Endothelial cell (in vitro differentiated cells): ENCODE measurements at regions not wholly inside any gene's neighbourhood (a gene's known extent, or its start where the extent isn't known, plus 50 kb on each side); places are given as distances from the start of the nearest gene placed in this dataset.

Experiments
- DNase-seq: peaks from one replicate; pipeline ENCODE4 v3.0.0; 2021; ENCODE audit warnings: low spot score
- H3K27ac Mint-ChIP-seq: one replicate; pipeline ENCODE4 v1.8.0; 2021; ENCODE audit warnings: mixed read lengths, inconsistent platforms; ENCODE audit not compliant: unreplicated experiment
- H3K27me3 Mint-ChIP-seq: one replicate; pipeline ENCODE4 v1.8.0; 2021; ENCODE audit warnings: mild to moderate bottlenecking, moderate library complexity, mixed read lengths, inconsistent platforms; ENCODE audit not compliant: unreplicated experiment
- H3K36me3 Mint-ChIP-seq: one replicate; pipeline ENCODE4 v1.8.0; 2021; ENCODE audit warnings: mild to moderate bottlenecking, low read depth, mixed read lengths, inconsistent platforms; ENCODE audit not compliant: unreplicated experiment
- H3K4me1 Mint-ChIP-seq: one replicate; pipeline ENCODE4 v1.8.0; 2021; ENCODE audit warnings: mild to moderate bottlenecking, mixed read lengths, inconsistent platforms; ENCODE audit not compliant: unreplicated experiment
- H3K4me3 Mint-ChIP-seq: one replicate; pipeline ENCODE4 v1.8.0; 2021; ENCODE audit warnings: mild to moderate bottlenecking, mixed read lengths, inconsistent platforms; ENCODE audit not compliant: unreplicated experiment
- H3K9me3 Mint-ChIP-seq: one replicate; pipeline ENCODE4 v1.8.0; 2021; ENCODE audit warnings: mixed read lengths, inconsistent platforms; ENCODE audit not compliant: unreplicated experiment
- TF ChIP-seq, protein P1 (sequence below): fragments of 200-600 bp; sonication (generic); IDR thresholded peaks from one replicate; pipeline ENCODE4 v1.5.0; 2021; ENCODE audit warnings: antibody characterized with exemption; ENCODE audit not compliant: unreplicated experiment

DNA sequence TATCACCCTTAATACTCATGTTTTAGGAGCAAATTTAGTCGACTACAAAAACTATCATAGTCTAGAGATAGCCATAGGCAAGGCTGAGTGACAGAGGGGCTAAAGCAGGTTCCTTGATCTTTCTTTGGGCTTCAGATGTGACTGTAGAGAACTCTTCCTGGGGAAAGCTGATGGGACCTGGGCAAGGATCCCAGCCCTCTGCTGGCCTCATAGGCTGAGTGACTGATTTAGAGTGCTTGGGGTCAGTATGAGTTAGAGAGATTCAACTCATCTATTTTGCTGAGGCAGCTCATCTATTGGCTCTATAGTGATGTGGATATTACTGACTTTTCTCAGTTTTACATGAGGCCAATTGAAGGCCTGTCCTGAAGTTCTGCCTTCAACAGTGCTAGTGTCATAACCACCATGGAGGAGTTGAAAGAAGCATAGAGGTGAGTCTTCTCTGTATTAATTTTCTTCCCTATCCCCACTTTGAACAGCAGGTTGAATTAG, 81.6 kb downstream of the SAMD9 start:
- H3K27me3 Mint-ChIP-seq, result peaks cover 2% of the 10 kb centered on the region
- H3K36me3 Mint-ChIP-seq, result no peaks in the 10 kb centered on the region
- no peaks in the 10 kb centered on the region for H3K9me3 Mint-ChIP-seq
- DNase-seq, result no peak
- no peak overlapping the region for H3K4me3 Mint-ChIP-seq
- TF ChIP-seq, protein P1, sequence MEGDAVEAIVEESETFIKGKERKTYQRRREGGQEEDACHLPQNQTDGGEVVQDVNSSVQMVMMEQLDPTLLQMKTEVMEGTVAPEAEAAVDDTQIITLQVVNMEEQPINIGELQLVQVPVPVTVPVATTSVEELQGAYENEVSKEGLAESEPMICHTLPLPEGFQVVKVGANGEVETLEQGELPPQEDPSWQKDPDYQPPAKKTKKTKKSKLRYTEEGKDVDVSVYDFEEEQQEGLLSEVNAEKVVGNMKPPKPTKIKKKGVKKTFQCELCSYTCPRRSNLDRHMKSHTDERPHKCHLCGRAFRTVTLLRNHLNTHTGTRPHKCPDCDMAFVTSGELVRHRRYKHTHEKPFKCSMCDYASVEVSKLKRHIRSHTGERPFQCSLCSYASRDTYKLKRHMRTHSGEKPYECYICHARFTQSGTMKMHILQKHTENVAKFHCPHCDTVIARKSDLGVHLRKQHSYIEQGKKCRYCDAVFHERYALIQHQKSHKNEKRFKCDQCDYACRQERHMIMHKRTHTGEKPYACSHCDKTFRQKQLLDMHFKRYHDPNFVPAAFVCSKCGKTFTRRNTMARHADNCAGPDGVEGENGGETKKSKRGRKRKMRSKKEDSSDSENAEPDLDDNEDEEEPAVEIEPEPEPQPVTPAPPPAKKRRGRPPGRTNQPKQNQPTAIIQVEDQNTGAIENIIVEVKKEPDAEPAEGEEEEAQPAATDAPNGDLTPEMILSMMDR, result no peak
- no peak overlapping the region for H3K27ac Mint-ChIP-seq
- peaks cover 2% of the 10 kb centered on the region for H3K4me1 Mint-ChIP-seq

DNA sequence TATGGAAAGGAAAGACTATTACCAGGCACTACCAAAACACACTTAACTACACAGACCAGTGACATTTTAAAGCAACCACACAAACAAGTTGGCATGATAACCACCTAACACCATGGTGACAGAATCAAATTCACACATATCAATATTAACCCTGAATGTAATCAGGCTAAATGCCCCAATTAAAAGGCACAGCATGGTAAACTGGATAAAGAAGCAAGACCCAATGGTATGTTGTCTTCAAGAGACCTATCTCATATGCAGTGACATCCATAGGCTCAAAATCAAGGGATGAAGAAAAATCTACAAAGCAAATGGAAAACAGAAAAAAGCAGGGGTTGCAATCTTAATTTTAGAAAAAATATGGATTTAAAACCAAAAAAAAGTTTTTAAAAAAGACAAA, 86.0 kb downstream of the SAMD9 start:
- Mint-ChIP-seq H3K27ac (no peak overlapping the region), H3K36me3 (no peaks in the 10 kb centered on the region), H3K9me3 (peaks cover 5% of the 10 kb centered on the region), H3K27me3 (peaks cover 2% of the 10 kb centered on the region), H3K4me3 (no peak overlapping the region), H3K4me1 (peaks cover 4% of the 10 kb centered on the region)
- TF ChIP-seq, protein P1, result no peak
- no peak for DNase-seq

DNA sequence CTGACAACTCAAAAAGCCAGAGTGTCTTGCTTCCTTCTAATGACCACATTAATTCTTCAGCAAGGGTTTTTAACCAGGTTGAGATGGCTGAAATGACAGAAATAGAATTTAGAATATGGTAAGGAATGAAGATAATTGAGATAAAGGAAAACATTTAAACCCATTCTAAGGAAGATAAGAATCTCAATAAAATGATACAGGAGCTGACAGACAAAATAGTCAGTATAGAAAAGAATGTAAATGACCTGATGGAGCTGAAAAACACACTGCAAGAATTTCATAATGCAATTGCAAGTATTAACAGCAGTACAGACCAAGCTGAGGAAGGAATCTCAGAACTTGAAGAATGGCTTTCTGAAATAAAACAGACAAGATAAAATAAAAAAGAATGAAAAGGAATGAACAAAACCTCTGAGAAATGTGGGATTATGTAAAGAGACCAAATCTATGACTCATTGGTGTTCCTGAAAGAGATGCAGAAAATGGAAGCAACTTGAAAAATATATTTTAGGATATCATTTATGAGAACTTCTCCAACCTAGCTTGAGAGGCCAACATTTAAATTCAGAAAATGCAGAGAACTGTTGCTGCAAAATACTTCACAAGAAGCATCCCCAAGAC, 87.1 kb downstream of the SAMD9 start:
- H3K27me3 Mint-ChIP-seq, result peaks cover 2% of the 10 kb centered on the region
- H3K4me3 Mint-ChIP-seq, result no peak overlapping the region
- H3K4me1 Mint-ChIP-seq, result peaks cover 4% of the 10 kb centered on the region
- no peaks in the 10 kb centered on the region for H3K36me3 Mint-ChIP-seq
- no peak for DNase-seq
- peaks cover 5% of the 10 kb centered on the region for H3K9me3 Mint-ChIP-seq
- no peak overlapping the region for H3K27ac Mint-ChIP-seq
- TF ChIP-seq, protein P1, result no peak

DNA sequence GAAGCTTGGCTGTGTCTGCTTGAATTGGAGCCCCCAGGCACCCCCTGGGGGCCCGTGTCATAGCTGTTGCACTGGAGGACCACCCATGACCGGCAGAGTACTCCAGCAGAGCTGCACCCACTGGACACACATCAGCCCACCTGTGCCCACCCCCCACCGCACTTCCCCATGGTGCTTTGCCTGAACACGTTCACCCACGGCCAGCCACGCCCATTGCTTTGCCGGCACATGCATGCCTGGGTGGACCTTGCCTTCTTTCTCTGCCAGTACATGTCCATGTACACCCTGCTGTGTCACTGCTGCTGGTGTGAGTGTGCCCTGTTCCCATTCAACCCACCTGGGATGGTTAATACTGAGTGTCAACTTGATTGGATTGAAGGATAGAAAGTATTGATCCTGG, 88.7 kb downstream of the SAMD9 start:
- no peak for DNase-seq
- no peak overlapping the region for H3K4me3 Mint-ChIP-seq
- no peaks in the 10 kb centered on the region for H3K36me3 Mint-ChIP-seq
- peaks cover 5% of the 10 kb centered on the region for H3K9me3 Mint-ChIP-seq
- TF ChIP-seq, protein P1, result no peak
- no peak overlapping the region for H3K27ac Mint-ChIP-seq
- peaks cover 4% of the 10 kb centered on the region for H3K4me1 Mint-ChIP-seq
- H3K27me3 Mint-ChIP-seq, result peaks cover 2% of the 10 kb centered on the region

DNA sequence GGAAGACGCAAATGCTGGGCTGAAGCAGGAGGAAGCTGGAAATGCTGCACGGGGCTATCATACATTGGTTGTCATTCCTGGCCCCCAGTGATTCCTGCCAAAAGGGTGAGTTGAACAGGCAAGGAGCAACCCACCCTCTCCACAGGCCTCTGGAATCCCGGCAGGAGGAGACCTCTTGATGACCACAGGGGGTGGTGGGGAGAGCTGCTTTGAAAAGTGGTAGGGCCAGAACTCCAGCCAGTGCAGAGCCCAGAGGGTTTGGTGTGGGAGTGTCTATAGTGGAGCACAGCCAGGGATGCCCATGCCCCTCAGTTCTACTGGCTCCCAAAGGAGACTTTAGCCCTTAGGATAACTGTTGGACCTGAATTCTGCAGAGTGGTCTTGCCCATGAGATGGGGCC, 89.2 kb downstream of the SAMD9 start:
- TF ChIP-seq, protein P1, result no peak
- Mint-ChIP-seq H3K4me3 (no peak overlapping the region), H3K9me3 (peaks cover 5% of the 10 kb centered on the region), H3K4me1 (peaks cover 4% of the 10 kb centered on the region), H3K27me3 (peaks cover 2% of the 10 kb centered on the region), H3K27ac (no peak overlapping the region), H3K36me3 (no peaks in the 10 kb centered on the region)
- no peak for DNase-seq
